Activated naive CD4-positive, alpha-beta T cell treated with anti-CD3 and anti-CD28 coated beads, Interleukin-2, amount 10 ng/mL, durations not matched to agents 7 days and 5 days (primary cell): ENCODE measurements at regions not wholly inside any gene's neighbourhood (a gene's known extent, or its start where the extent isn't known, plus 50 kb on each side); places are given as distances from the start of the nearest gene placed in this dataset.

ENCODE experiments used
- CTCF ChIA-PET: fragments of 350-600 bp; sonication (Branson Sonifier 250); formaldehyde crosslinking; loops from one replicate; lab custom pipeline; 2021; ENCODE audit warnings: antibody characterized with exemption; lab: Charles Lee
- DNase-seq: peaks from one replicate; pipeline ENCODE4 v3.0.0-alpha.2; 2020
- H3K27ac Mint-ChIP-seq: one replicate; pipeline ENCODE4 v1.8.0; 2021; ENCODE audit warnings: mild to moderate bottlenecking, moderate library complexity, mixed read lengths
- H3K27me3 Mint-ChIP-seq: one replicate; pipeline ENCODE4 v1.8.0; 2021; ENCODE audit warnings: mild to moderate bottlenecking, mixed read lengths
- H3K36me3 Mint-ChIP-seq: one replicate; pipeline ENCODE4 v1.8.0; 2021; ENCODE audit warnings: mixed read lengths
- H3K4me1 Mint-ChIP-seq: one replicate; pipeline ENCODE4 v1.8.0; 2021; ENCODE audit warnings: mixed read lengths
- H3K4me3 Mint-ChIP-seq: one replicate; pipeline ENCODE4 v1.8.0; 2021; ENCODE audit warnings: mild to moderate bottlenecking, moderate library complexity, mixed read lengths
- H3K9me3 Mint-ChIP-seq: one replicate; pipeline ENCODE4 v1.8.0; 2021; ENCODE audit warnings: mixed read lengths

DNA sequence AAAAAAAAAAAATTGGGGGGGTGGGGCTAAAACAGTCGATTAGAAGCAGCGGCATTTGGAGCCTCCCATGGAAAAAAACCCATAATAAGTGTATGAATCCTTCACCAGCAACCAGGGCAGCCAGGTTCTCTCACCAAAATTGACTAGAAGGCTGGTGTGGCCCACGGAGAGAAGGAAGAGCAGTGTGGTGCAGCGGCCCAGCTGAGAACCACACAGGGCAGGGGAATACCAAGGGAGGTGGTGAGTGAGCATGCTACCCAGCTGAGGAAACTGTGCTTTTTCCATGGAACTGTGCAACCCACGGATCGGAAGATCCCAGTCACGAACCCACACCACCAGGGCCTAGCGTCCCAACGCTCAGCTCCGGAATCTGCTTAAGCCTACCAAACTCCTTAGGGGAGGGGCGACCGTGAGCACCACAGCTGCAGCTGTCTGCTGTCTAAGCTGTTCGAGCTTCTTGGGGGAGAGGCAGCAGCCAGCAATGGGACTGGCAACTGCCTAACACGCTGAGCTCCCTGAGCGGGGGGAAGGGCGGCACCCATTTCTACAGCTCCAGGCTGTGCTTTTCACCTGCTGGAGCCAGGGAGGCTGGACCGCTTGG, 1037.2 kb upstream of the ACVR2A start:
- no peak for DNase-seq
- no peak overlapping the region for H3K27ac Mint-ChIP-seq
- H3K36me3 Mint-ChIP-seq: no peaks in the 10 kb centered on the region

GRCh38 chr2:146806364-146807005, 1038.3 kb upstream of the ACVR2A start:
- DNase-seq: no peak
- Mint-ChIP-seq H3K4me1 (no peaks in the 10 kb centered on the region), H3K27me3 (no peaks in the 10 kb centered on the region), H3K27ac (no peak overlapping the region), H3K36me3 (no peaks in the 10 kb centered on the region), H3K9me3 (peaks cover 3% of the 10 kb centered on the region), H3K4me3 (no peak overlapping the region)
- CTCF ChIA-PET: no interaction called here

More for the DNA sequence above, 1037.2 kb upstream of the ACVR2A start:
- no peaks in the 10 kb centered on the region for H3K27me3 Mint-ChIP-seq
- CTCF ChIA-PET: no interaction called here
- no peak overlapping the region for H3K4me3 Mint-ChIP-seq
- no peaks in the 10 kb centered on the region for H3K4me1 Mint-ChIP-seq
- H3K9me3 Mint-ChIP-seq: peaks cover 6% of the 10 kb centered on the region

DNA sequence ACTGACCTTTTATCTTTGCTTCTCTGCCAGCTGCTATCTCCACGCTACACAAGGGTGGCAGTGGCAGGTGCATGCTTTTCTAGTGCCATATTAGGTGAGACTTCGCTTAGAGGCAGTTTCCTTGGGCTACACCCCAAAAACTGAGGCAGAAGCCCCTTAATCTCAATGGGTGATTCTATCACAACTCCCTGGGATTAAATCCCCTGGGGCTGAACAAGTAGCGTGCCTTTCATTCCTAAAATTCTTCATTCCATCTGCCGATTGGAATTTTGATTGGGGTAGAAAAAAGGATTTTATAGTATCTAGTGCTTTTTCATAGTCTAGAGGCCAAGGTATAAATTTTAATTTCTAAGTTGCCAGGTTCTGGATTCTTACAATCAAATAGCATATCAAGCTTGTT, 1040.5 kb upstream of the ACVR2A start:
- Mint-ChIP-seq H3K4me3 (no peak overlapping the region), H3K27ac (no peak overlapping the region), H3K4me1 (no peaks in the 10 kb centered on the region), H3K9me3 (peaks cover 3% of the 10 kb centered on the region), H3K27me3 (no peaks in the 10 kb centered on the region), H3K36me3 (no peaks in the 10 kb centered on the region)
- CTCF ChIA-PET: no interaction called here
- DNase-seq: no peak

DNA sequence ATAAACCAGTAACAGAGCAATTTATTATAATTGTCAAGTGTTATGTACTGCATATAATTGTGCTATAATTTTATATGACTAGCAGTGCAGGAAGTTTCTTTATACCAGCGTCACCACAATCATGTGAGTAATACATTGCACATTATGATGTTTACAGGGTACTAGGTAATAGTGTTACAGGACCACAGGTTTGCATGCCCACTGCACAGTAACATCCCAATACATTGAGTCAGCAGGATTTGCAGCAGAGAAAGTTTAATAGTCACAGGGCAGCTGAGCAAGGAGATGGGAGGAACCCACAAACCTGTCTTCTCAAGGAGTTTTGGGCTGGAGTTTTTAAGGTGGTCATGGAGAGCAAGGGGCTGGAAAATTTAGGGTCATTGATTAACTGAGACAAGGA, 1042.9 kb upstream of the ACVR2A start:
- CTCF ChIA-PET: no interaction called here
- Mint-ChIP-seq H3K27ac (no peak overlapping the region), H3K4me3 (no peak overlapping the region), H3K9me3 (no peaks in the 10 kb centered on the region), H3K36me3 (no peaks in the 10 kb centered on the region), H3K4me1 (no peaks in the 10 kb centered on the region), H3K27me3 (no peaks in the 10 kb centered on the region)
- no peak for DNase-seq

- peaks cover 12% of the 10 kb centered on the region for H3K9me3 Mint-ChIP-seq
- H3K36me3 Mint-ChIP-seq: no peaks in the 10 kb centered on the region
- H3K4me1 Mint-ChIP-seq: no peaks in the 10 kb centered on the region
- no peak overlapping the region for H3K27ac Mint-ChIP-seq
- DNase-seq: no peak
- H3K27me3 Mint-ChIP-seq: no peaks in the 10 kb centered on the region
- H3K4me3 Mint-ChIP-seq: no peak overlapping the region
- CTCF ChIA-PET: no interaction called here
Observed at GRCh38 chr2:146786396-146786795, 1058.4 kb upstream of the ACVR2A start.

GRCh38 chr2:146785101-146785500, 1059.7 kb upstream of the ACVR2A start:
- no peaks in the 10 kb centered on the region for H3K36me3 Mint-ChIP-seq
- CTCF ChIA-PET: no interaction called here
- no peaks in the 10 kb centered on the region for H3K4me1 Mint-ChIP-seq
- H3K27me3 Mint-ChIP-seq: no peaks in the 10 kb centered on the region
- peaks cover 12% of the 10 kb centered on the region for H3K9me3 Mint-ChIP-seq
- DNase-seq: no peak
- no peak overlapping the region for H3K4me3 Mint-ChIP-seq
- H3K27ac Mint-ChIP-seq: no peak overlapping the region

DNA sequence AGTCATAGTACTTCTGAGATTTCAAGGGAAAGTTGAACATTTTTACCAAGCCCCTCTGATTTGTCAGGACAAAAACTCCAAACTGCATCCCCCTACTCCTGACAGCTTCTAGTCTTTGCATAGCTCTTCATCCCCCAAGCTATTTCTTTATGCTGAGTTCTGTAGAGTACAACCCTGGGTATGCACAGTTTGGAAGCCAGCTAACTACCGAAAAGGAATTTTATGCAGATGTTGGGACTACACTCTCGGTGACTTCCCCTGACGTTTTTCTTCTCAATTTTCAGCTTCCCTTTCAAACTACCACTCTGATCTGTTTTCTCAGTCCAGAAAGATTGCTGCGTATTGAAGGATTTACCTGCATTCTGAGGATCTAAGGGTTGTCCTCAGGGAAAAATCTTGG, 1060.2 kb upstream of the ACVR2A start:
- no peak for DNase-seq
- Mint-ChIP-seq H3K36me3 (no peaks in the 10 kb centered on the region), H3K27ac (no peak overlapping the region), H3K9me3 (peaks cover 8% of the 10 kb centered on the region), H3K4me1 (no peaks in the 10 kb centered on the region), H3K4me3 (no peak overlapping the region), H3K27me3 (no peaks in the 10 kb centered on the region)
- CTCF ChIA-PET: no interaction called here

DNA sequence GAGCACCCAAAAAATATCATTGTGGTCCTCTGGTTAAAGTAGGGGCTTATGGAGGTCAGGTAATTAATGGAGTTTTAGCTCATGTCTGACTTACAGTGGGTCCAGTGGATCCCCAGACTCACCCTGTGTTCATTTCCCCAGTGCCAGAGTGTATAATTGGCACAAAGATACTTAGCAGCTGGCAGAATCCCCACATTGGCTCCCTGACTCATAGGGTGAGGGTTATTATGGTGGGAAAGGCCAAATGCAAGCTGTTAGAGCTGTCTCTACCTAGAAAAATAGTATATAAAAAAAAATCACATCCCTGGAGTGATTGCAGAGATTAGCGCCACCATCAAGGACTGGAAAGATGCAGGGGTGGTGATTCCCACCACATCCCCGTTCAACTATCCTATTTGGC, 1067.6 kb upstream of the ACVR2A start:
- H3K4me3 Mint-ChIP-seq: no peak overlapping the region

DNA sequence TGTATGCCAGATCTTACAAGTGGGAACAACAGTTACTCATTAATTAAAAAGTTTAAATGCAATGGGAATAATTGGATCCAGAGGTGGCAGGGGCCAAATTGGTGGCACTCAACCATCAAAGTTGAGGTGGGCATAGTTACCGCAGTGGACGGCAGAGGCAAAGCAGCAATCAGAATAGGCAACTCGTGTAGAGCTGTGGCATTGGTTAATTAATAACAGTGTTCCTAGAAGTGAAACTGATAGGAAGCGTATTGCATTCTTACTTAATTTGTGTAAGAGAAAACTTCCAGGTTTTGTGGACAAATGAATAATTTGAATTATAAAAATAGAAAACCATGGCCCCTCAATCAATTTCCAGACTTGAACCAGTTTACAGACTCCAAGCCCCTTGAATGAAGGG, 1068.2 kb upstream of the ACVR2A start:
- Mint-ChIP-seq H3K9me3 (no peaks in the 10 kb centered on the region), H3K36me3 (no peaks in the 10 kb centered on the region), H3K4me1 (no peaks in the 10 kb centered on the region), H3K4me3 (no peak overlapping the region), H3K27me3 (no peaks in the 10 kb centered on the region), H3K27ac (no peak overlapping the region)
- CTCF ChIA-PET: no interaction called here
- DNase-seq: no peak

More for the DNA sequence above, 1067.6 kb upstream of the ACVR2A start:
- CTCF ChIA-PET: no interaction called here
- H3K36me3 Mint-ChIP-seq: no peaks in the 10 kb centered on the region
- no peaks in the 10 kb centered on the region for H3K9me3 Mint-ChIP-seq
- no peaks in the 10 kb centered on the region for H3K27me3 Mint-ChIP-seq
- no peak overlapping the region for H3K27ac Mint-ChIP-seq
- no peaks in the 10 kb centered on the region for H3K4me1 Mint-ChIP-seq
- DNase-seq: no peak

GRCh38 chr2:146771531-146771930, 1073.3 kb upstream of the ACVR2A start:
- no peaks in the 10 kb centered on the region for H3K36me3 Mint-ChIP-seq
- no peaks in the 10 kb centered on the region for H3K4me1 Mint-ChIP-seq
- DNase-seq: no peak
- CTCF ChIA-PET: no interaction called here
- H3K27me3 Mint-ChIP-seq: no peaks in the 10 kb centered on the region
- H3K27ac Mint-ChIP-seq: no peak overlapping the region
- H3K4me3 Mint-ChIP-seq: no peak overlapping the region
- no peaks in the 10 kb centered on the region for H3K9me3 Mint-ChIP-seq

DNA sequence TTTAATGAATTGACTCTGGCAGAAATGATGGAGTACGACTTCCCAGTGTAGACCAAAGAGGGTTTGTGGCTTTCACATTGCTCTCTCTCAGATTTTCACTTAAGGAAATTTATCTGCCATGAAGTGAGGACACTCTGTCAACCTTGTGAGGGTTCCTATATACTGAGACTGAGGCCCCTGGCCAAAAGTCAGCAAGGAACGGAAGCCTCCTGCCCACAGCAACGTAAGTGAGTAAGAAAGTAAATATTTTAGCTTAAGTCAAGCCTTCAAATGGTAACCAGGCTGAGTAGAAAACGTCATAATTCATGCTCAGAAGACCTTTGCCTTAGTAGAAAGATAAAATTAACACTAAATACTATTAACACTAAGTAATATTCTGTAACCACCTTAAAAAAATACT, 1080.5 kb upstream of the ACVR2A start:
- no peak overlapping the region for H3K27ac Mint-ChIP-seq
- H3K4me3 Mint-ChIP-seq: no peak overlapping the region
- no peaks in the 10 kb centered on the region for H3K36me3 Mint-ChIP-seq
- H3K9me3 Mint-ChIP-seq: no peaks in the 10 kb centered on the region
- H3K27me3 Mint-ChIP-seq: no peaks in the 10 kb centered on the region
- DNase-seq: no peak
- H3K4me1 Mint-ChIP-seq: no peaks in the 10 kb centered on the region
- CTCF ChIA-PET: no interaction called here

- no peak for DNase-seq
- H3K36me3 Mint-ChIP-seq: no peaks in the 10 kb centered on the region
- CTCF ChIA-PET: no interaction called here
- no peaks in the 10 kb centered on the region for H3K4me1 Mint-ChIP-seq
- H3K27me3 Mint-ChIP-seq: no peaks in the 10 kb centered on the region
- H3K27ac Mint-ChIP-seq: no peak overlapping the region
- H3K9me3 Mint-ChIP-seq: no peaks in the 10 kb centered on the region
- H3K4me3 Mint-ChIP-seq: no peak overlapping the region
Observed at GRCh38 chr2:146762786-146763185, 1082.0 kb upstream of the ACVR2A start.

GRCh38 chr2:146754606-146755005, 1090.2 kb upstream of the ACVR2A start:
- DNase-seq: no peak
- CTCF ChIA-PET: no interaction called here
- Mint-ChIP-seq H3K4me3 (no peak overlapping the region), H3K36me3 (no peaks in the 10 kb centered on the region), H3K9me3 (no peaks in the 10 kb centered on the region), H3K27ac (no peak overlapping the region), H3K4me1 (no peaks in the 10 kb centered on the region), H3K27me3 (no peaks in the 10 kb centered on the region)

- H3K27ac Mint-ChIP-seq: no peak overlapping the region
- H3K36me3 Mint-ChIP-seq: no peaks in the 10 kb centered on the region
- H3K27me3 Mint-ChIP-seq: no peaks in the 10 kb centered on the region
- DNase-seq: no peak
- H3K4me3 Mint-ChIP-seq: no peak overlapping the region
- H3K4me1 Mint-ChIP-seq: no peaks in the 10 kb centered on the region
- CTCF ChIA-PET: no interaction called here
- H3K9me3 Mint-ChIP-seq: no peaks in the 10 kb centered on the region
Observed at GRCh38 chr2:146748046-146748445, 1096.8 kb upstream of the ACVR2A start.

- CTCF ChIA-PET: no interaction called here
- Mint-ChIP-seq H3K27ac (no peak overlapping the region), H3K36me3 (no peaks in the 10 kb centered on the region), H3K9me3 (no peaks in the 10 kb centered on the region), H3K27me3 (no peaks in the 10 kb centered on the region), H3K4me3 (no peak overlapping the region), H3K4me1 (no peaks in the 10 kb centered on the region)
- no peak for DNase-seq
Observed at GRCh38 chr2:146741260-146741659, 1103.6 kb upstream of the ACVR2A start.
